H1 (cell line): ENCODE measurements at regions not wholly inside any gene's neighbourhood (a gene's known extent, or its start where the extent isn't known, plus 50 kb on each side); places are given as distances from the start of the nearest gene placed in this dataset.

Source experiments
- CTCF ChIA-PET: fragments of 300-600 bp; sonication (Branson Sonifier 250); formaldehyde crosslinking; loops from one replicate; lab custom pipeline; 2021; ENCODE audit not compliant: partially characterized antibody; lab: Charles Lee
- POLR2A ChIA-PET: fragments of 300-600 bp; sonication (Branson Sonifier 250); formaldehyde crosslinking; loops from one replicate; lab custom pipeline; 2021; ENCODE audit warnings: inconsistent platforms; ENCODE audit not compliant: partially characterized antibody; lab: Charles Lee
- DNase-seq, 2 experiments: peaks; one replicate each; pipeline versions ENCODE4 v3.0.0 to v3.0.0-alpha.2; 2010 to 2022; ENCODE audit warnings: low spot score in 2 of 2, low read depth in 1 of 2, mixed read lengths in 1 of 2
- FAIRE-seq: peaks from 2 replicates; lab custom pipeline; 2011; peaks lifted over from hg19 to GRCh38; lab: Jason Lieb, UNC
- H2AFZ ChIP-seq: 2 replicates; pipeline ENCODE4 v1.8.1; 2012; ENCODE audit warnings: low read length, inconsistent platforms
- H2AK5ac ChIP-seq: 2 replicates; pipeline ENCODE4 v1.6.1; 2013; ENCODE audit warnings: low read depth, low read length
- H2BK120ac ChIP-seq: replicated peaks from 2 replicates; pipeline ENCODE3; 2013; ENCODE audit warnings: low read depth, low read length, inconsistent platforms
- H2BK12ac ChIP-seq: 2 replicates; pipeline ENCODE4 v1.6.1; 2013; ENCODE audit warnings: low read depth, low read length
- H2BK15ac ChIP-seq: 2 replicates; pipeline ENCODE4 v1.6.1; 2013; ENCODE audit warnings: low read length
- H2BK20ac ChIP-seq: 2 replicates; pipeline ENCODE4 v1.6.1; 2013; ENCODE audit warnings: low read length
- H2BK5ac ChIP-seq: 2 replicates; pipeline ENCODE4 v1.6.1; 2013; ENCODE audit warnings: low read depth, low read length
- H3K14ac ChIP-seq: 2 replicates; pipeline ENCODE4 v1.6.1; 2013; ENCODE audit warnings: inconsistent platforms; ENCODE audit not compliant: insufficient read length
- H3K18ac ChIP-seq: 2 replicates; pipeline ENCODE4 v1.6.1; 2013; ENCODE audit warnings: low read length; ENCODE audit errors: extremely low read depth
- H3K23ac ChIP-seq: 2 replicates; pipeline ENCODE4 v1.6.1; 2013; ENCODE audit warnings: inconsistent platforms; ENCODE audit not compliant: insufficient read length
- H3K23me2 ChIP-seq: 2 replicates; pipeline ENCODE4 v1.6.1; 2013; ENCODE audit warnings: low read depth, low read length
- H3K27ac ChIP-seq: 2 replicates; pipeline ENCODE4 v1.6.1; 2011; ENCODE audit warnings: low read depth, low read length, inconsistent platforms
- H3K27me3 ChIP-seq, 4 experiments: replicated peaks in 1 of 4; 1 replicate in 1 of 4; 2 replicates in 3 of 4; pipeline versions ENCODE4 v1.6.1 to v1.8.1; 2011 to 2013; ENCODE audit warnings: low read length in 3 of 4, mild to moderate bottlenecking in 3 of 4, inconsistent platforms in 2 of 4, mixed read lengths in 2 of 4, moderate library complexity in 1 of 4; ENCODE audit not compliant: control insufficient read depth in 3 of 4, insufficient read depth in 3 of 4; ENCODE audit errors: extremely low read depth in 1 of 4
- H3K36me3 ChIP-seq, 4 experiments: 2 replicates each; pipeline versions ENCODE4 v1.6.1 to v1.8.1; 2011 to 2013; ENCODE audit warnings: mild to moderate bottlenecking in 4 of 4, low read length in 3 of 4, moderate library complexity in 2 of 4, control low read depth in 1 of 4, inconsistent platforms in 1 of 4; ENCODE audit not compliant: insufficient read depth in 4 of 4, control insufficient read depth in 2 of 4
- H3K4ac ChIP-seq: replicated peaks from 2 replicates; pipeline ENCODE3; 2013; ENCODE audit warnings: low read length, low read depth, mixed read lengths, inconsistent platforms; ENCODE audit not compliant: insufficient read length
- H3K4me1 ChIP-seq, 4 experiments: replicated peaks in 1 of 4; 1 replicate in 1 of 4; 2 replicates in 3 of 4; pipeline versions ENCODE4 v1.6.1 to v1.8.1; 2011 to 2013; ENCODE audit warnings: low read length in 3 of 4, inconsistent platforms in 2 of 4, mixed read lengths in 1 of 4; ENCODE audit not compliant: insufficient read depth in 4 of 4, control insufficient read depth in 3 of 4
- H3K4me2 ChIP-seq, 2 experiments: 2 replicates each; pipeline versions ENCODE4 v1.6.1 to v1.8.1; 2011 to 2013; ENCODE audit warnings: low read depth in 2 of 2, low read length in 2 of 2, control low read depth in 1 of 2, inconsistent platforms in 1 of 2, mild to moderate bottlenecking in 1 of 2; ENCODE audit not compliant: insufficient read depth in 1 of 2
- H3K4me3 ChIP-seq, 4 experiments: fragments of 200-600, 300-600 bp in 1 of 4; sonication (generic), shearing (Covaris generic), sonication (Bioruptor Twin) in 1 of 4; 2 replicates each; pipeline versions ENCODE4 v1.5.1 to v1.8.1; 2011 to 2016; ENCODE audit warnings: low read length in 4 of 4, low read depth in 3 of 4, control low read depth in 2 of 4, inconsistent platforms in 2 of 4, mild to moderate bottlenecking in 2 of 4, mixed read lengths in 1 of 4, moderate library complexity in 1 of 4; ENCODE audit not compliant: insufficient read depth in 2 of 4; ENCODE audit errors: extremely low read depth in 1 of 4
- H3K56ac ChIP-seq: replicated peaks from 2 replicates; pipeline ENCODE3; 2013; ENCODE audit warnings: low read depth, mild to moderate bottlenecking, mixed read lengths, low read length, inconsistent platforms; ENCODE audit not compliant: insufficient read length
- H3K79me1 ChIP-seq: 2 replicates; pipeline ENCODE4 v1.6.1; 2013; ENCODE audit warnings: low read depth, low read length, control low read depth
- H3K79me2 ChIP-seq, 2 experiments: 2 replicates each; pipeline versions ENCODE4 v1.6.1 to v1.8.1; 2012 to 2013; ENCODE audit warnings: low read length in 2 of 2, mild to moderate bottlenecking in 2 of 2, inconsistent platforms in 1 of 2; ENCODE audit not compliant: insufficient read depth in 2 of 2, control insufficient read depth in 1 of 2
- H3K9ac ChIP-seq, 4 experiments: replicated peaks in 1 of 4; 1 replicate in 1 of 4; 2 replicates in 3 of 4; pipeline versions ENCODE4 v1.6.1 to v1.8.1; 2011 to 2013; ENCODE audit warnings: low read depth in 3 of 4, low read length in 3 of 4, control low read depth in 2 of 4, mild to moderate bottlenecking in 2 of 4, moderate library complexity in 2 of 4, inconsistent platforms in 1 of 4; ENCODE audit errors: extremely low read depth in 1 of 4
- H3K9me3 ChIP-seq, 2 experiments: 2 replicates each; pipeline versions ENCODE4 v1.6.1 to v1.8.1; 2012 to 2013; ENCODE audit warnings: mild to moderate bottlenecking in 2 of 2, moderate library complexity in 2 of 2, control low read depth in 1 of 2, inconsistent platforms in 1 of 2, low read depth in 1 of 2, low read length in 1 of 2, mixed read lengths in 1 of 2; ENCODE audit not compliant: insufficient read depth in 2 of 2
- H4K20me1 ChIP-seq, 2 experiments: replicated peaks in 1 of 2; 2 replicates each; pipeline versions ENCODE3 to v1.8.1; 2011 to 2013; ENCODE audit warnings: inconsistent platforms in 2 of 2, low read length in 2 of 2, mild to moderate bottlenecking in 1 of 2; ENCODE audit not compliant: insufficient read depth in 2 of 2, control insufficient read depth in 1 of 2
- H4K5ac ChIP-seq: 2 replicates; pipeline ENCODE4 v1.6.1; 2013; ENCODE audit warnings: low read length, low read depth, mixed read lengths, inconsistent platforms; ENCODE audit not compliant: insufficient read length
- H4K8ac ChIP-seq: 2 replicates; pipeline ENCODE4 v1.8.0; 2013; ENCODE audit warnings: mild to moderate bottlenecking, moderate library complexity, low read length, inconsistent platforms; ENCODE audit not compliant: insufficient read depth; ENCODE audit errors: extremely low read depth
- H4K91ac ChIP-seq: replicated peaks from 2 replicates; pipeline ENCODE3; 2013; ENCODE audit warnings: low read length, mixed read lengths, inconsistent platforms; ENCODE audit not compliant: insufficient read length
- ATF3 ChIP-seq: IDR thresholded peaks from 2 replicates; pipeline ENCODE4 v1.6.1; 2011; ENCODE audit warnings: low read depth, mild to moderate bottlenecking, low read length; ENCODE audit not compliant: insufficient read depth
- BACH1 ChIP-seq: IDR thresholded peaks from 2 replicates; pipeline ENCODE4 v1.6.1; 2012; ENCODE audit warnings: low read length, improper control_type of control experiment
- BCL11A ChIP-seq, 2 experiments: IDR thresholded peaks; one replicate each; pipeline ENCODE4 v1.6.1; 2011; ENCODE audit warnings: low read depth in 2 of 2, low read length in 2 of 2, mild to moderate bottlenecking in 2 of 2
- BRCA1 ChIP-seq: IDR thresholded peaks from 2 replicates; pipeline ENCODE4 v1.6.1; 2012; ENCODE audit warnings: low read depth, low read length, improper control_type of control experiment
- CTBP2 ChIP-seq: IDR thresholded peaks from 2 replicates; pipeline ENCODE4 v1.7.0; 2011; ENCODE audit warnings: borderline replicate concordance, mild to moderate bottlenecking, moderate library complexity, mixed read lengths, low read length; ENCODE audit not compliant: insufficient read depth, insufficient read length
- HDAC2 ChIP-seq, 2 experiments: fragments of 300-600 bp in 1 of 2; sonication (generic) in 1 of 2; IDR thresholded peaks; 2 replicates each; pipeline ENCODE4 v1.6.1; 2011 to 2012; ENCODE audit warnings: low read depth in 2 of 2, low read length in 2 of 2, mild to moderate bottlenecking in 2 of 2, moderate library complexity in 2 of 2, borderline replicate concordance in 1 of 2, inconsistent platforms in 1 of 2
- POLR2A ChIP-seq, 2 experiments: IDR thresholded peaks; 1 replicate in 1 of 2; 2 replicates in 1 of 2; pipeline ENCODE4 v1.6.1; 2011; ENCODE audit warnings: low read depth in 2 of 2, low read length in 2 of 2, mild to moderate bottlenecking in 2 of 2; ENCODE audit errors: control extremely low read depth in 1 of 2
- POLR2AphosphoS5 ChIP-seq: IDR thresholded peaks from 2 replicates; pipeline ENCODE4 v1.6.1; 2011; ENCODE audit warnings: low read depth, low read length
- RBBP5 ChIP-seq: IDR thresholded peaks from 2 replicates; pipeline ENCODE4 v1.7.1; 2012; ENCODE audit warnings: low read depth, mild to moderate bottlenecking, inconsistent platforms, low read length, moderate library complexity, borderline replicate concordance
- SAP30 ChIP-seq: fragments of 300-600 bp; sonication (generic); IDR thresholded peaks from 2 replicates; pipeline ENCODE4 v1.7.1; 2012; ENCODE audit warnings: low read length, moderate library complexity, mild to moderate bottlenecking, inconsistent platforms; ENCODE audit not compliant: insufficient read depth, insufficient replicate concordance
- SIRT6 ChIP-seq: IDR thresholded peaks from one replicate; pipeline ENCODE4 v1.7.1; 2012; ENCODE audit warnings: low read length, inconsistent platforms
- SP4 ChIP-seq: IDR thresholded peaks from 2 replicates; pipeline ENCODE4 v1.6.1; 2012; ENCODE audit warnings: low read length, inconsistent platforms
- TEAD4 ChIP-seq: IDR thresholded peaks from 2 replicates; pipeline ENCODE4 v1.6.1; 2012; ENCODE audit warnings: low read depth, low read length, inconsistent platforms, mixed read lengths
- ZNF274 ChIP-seq: IDR thresholded peaks from 2 replicates; pipeline ENCODE4 v1.7.0; 2012; ENCODE audit warnings: low read length, borderline replicate concordance; ENCODE audit errors: extremely low read depth
- WGBS, 2 experiments: shearing (Covaris generic) in 1 of 2; methylation state at CpG; one replicate each; pipeline versions ENCODE4 v1.1.6 to v1.1.7; 2013 to 2015; ENCODE audit warnings: low lambda C conversion rate in 2 of 2, mixed read lengths in 2 of 2, inconsistent platforms in 1 of 2, low coverage in 1 of 2, missing lambda C conversion rate in 1 of 2; ENCODE audit not compliant: insufficient replicate concordance in 2 of 2, insufficient coverage in 1 of 2, insufficient read length in 1 of 2; ENCODE audit errors: extremely low coverage in 1 of 2, missing lambda C conversion rate in 1 of 2; 5-methylcytosine and 5-hydroxymethylcytosine counted together

DNA sequence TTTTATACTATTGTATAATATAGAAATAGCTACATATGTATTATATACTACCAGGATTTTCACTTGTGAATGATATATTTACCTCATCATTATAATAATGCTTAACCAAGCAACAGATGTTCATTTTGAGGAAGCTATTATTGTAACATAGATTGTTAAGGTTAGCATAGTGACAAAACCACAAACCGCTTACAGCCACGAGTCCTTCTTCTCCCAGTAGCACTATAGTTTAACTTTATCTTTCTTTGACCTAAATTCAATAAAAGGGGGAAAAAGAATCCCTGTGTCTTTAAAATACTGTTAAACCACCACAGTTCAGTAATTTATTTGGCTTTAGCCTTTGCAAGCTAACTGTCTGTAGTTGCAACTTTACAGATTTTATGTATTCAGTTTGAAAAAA, 1039.4 kb upstream of the B3GALT2 start:
- Histone ChIP-seq H2AK5ac (no peak overlapping the region), H3K4me2 (no peak overlapping the region), H2AFZ (no peak overlapping the region), H3K14ac (no peak overlapping the region), H4K5ac (no peak overlapping the region), H3K9me3 (no peaks in the 10 kb centered on the region), H3K23me2 (no peaks in the 10 kb centered on the region), H3K79me1 (no peaks in the 10 kb centered on the region), H3K79me2 (no peaks in the 10 kb centered on the region), H2BK20ac (no peak overlapping the region), H3K23ac (no peak overlapping the region), H3K27me3 (no peaks in the 10 kb centered on the region), H2BK15ac (no peak overlapping the region), H3K9ac (no peak overlapping the region), H4K20me1 (no peaks in the 10 kb centered on the region), H3K4me1 (no peaks in the 10 kb centered on the region), H3K27ac (no peak overlapping the region), H2BK12ac (no peak overlapping the region), H2BK5ac (no peak overlapping the region), H3K56ac (no peak overlapping the region), H3K18ac (no peak overlapping the region), H4K91ac (no peak overlapping the region), H2BK120ac (no peak overlapping the region), H3K4ac (no peak overlapping the region), H4K8ac (no peak overlapping the region), H3K36me3 (no peaks in the 10 kb centered on the region), H3K4me3 (no peak overlapping the region)
- WGBS, 2 experiments = 81% methylated on average over 2 of the region's 2 CpGs; no CpG with 5 or more reads in 1 of the 2 experiments
- FAIRE-seq (no peak), DNase-seq (no peak)
- CTCF ChIA-PET = interaction anchor here (0.7 kb wide), 2 partner anchors 12 to 64 kb away, joined by 3 read pairs; no protein-coding TSS in a partner anchor
- POLR2A ChIA-PET = no interaction called here
- TF ChIP-seq SIRT6 = no peak
- no peak for TF ChIP-seq BACH1
- TF ChIP-seq POLR2A (IDR thresholded peaks at IDR 0.05; ENCODE audit: control extremely low read depth in 1 of 2, low read depth in 2 of 2, low read length in 2 of 2) = no peak
- no peak for TF ChIP-seq CTBP2
- TF ChIP-seq HDAC2 (IDR thresholded peaks at IDR 0.05; ENCODE audit: borderline replicate concordance in 1 of 2, low read depth in 2 of 2, low read length in 2 of 2) = no peak
- no peak for TF ChIP-seq BRCA1
- no peak for TF ChIP-seq BCL11A (IDR thresholded peaks at IDR 0.05; ENCODE audit: low read depth in 2 of 2, low read length in 2 of 2)
- no peak for TF ChIP-seq SAP30
- no peak for TF ChIP-seq ATF3
- TF ChIP-seq TEAD4 = no peak
- no peak for TF ChIP-seq ZNF274
- TF ChIP-seq SP4 = no peak
- no peak for TF ChIP-seq RBBP5
- TF ChIP-seq POLR2AphosphoS5 = no peak
